ENCODE measurements at regions not wholly inside any gene's neighbourhood (a gene's known extent, or its start where the extent isn't known, plus 50 kb on each side); places are given as distances from the start of the nearest gene placed in this dataset.
A peak's percentile ranks its signal among the peaks of the same experiment; 100 is the strongest.

DNA sequence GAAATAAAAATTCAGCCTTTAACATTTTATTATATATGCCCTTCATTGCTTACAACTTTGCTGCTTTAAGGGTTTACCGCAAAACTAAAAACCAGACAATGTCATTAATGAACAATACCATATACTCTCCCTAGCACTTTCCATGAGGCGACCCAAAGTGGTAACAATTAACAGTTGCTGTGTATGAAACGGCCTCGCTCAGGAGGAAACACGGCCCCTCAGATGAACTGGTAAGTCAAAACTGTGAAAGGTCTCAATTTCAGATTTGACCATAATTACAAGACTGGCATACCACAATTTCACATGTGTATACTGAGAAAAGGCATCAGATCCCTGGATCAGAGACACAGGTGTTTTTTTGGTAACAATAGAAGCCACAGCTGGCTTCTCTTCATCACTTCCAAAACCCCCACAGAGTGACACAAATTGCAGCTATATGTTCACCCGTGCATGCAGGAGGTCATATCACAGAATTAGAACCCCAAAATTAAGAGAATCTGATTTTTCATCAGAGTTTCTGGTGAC is 611.9 kb upstream of the ADAMTS5 start:
- DNase-seq = no peak
- TF ChIP-seq, protein P1, sequence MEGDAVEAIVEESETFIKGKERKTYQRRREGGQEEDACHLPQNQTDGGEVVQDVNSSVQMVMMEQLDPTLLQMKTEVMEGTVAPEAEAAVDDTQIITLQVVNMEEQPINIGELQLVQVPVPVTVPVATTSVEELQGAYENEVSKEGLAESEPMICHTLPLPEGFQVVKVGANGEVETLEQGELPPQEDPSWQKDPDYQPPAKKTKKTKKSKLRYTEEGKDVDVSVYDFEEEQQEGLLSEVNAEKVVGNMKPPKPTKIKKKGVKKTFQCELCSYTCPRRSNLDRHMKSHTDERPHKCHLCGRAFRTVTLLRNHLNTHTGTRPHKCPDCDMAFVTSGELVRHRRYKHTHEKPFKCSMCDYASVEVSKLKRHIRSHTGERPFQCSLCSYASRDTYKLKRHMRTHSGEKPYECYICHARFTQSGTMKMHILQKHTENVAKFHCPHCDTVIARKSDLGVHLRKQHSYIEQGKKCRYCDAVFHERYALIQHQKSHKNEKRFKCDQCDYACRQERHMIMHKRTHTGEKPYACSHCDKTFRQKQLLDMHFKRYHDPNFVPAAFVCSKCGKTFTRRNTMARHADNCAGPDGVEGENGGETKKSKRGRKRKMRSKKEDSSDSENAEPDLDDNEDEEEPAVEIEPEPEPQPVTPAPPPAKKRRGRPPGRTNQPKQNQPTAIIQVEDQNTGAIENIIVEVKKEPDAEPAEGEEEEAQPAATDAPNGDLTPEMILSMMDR (IDR thresholded peaks at IDR 0.05; ENCODE audit: low read depth, low read length, missing control alignments) = no peak
- in situ Hi-C loops (cut with HindIII; ENCODE audit: low pct_ligation_motif_present, low sequenced_read_pairs) = no loop called here
- Histone ChIP-seq H3K27ac (no peak overlapping the region), H3K36me3 (replicated peaks) (no peaks in the 10 kb centered on the region), H3K4me3 (ENCODE audit: low read depth, low read length) (no peak overlapping the region), H3K27me3 (replicated peaks) (no peaks in the 10 kb centered on the region)

GRCh38 chr21:27572696-27573095 is 605.8 kb upstream of the ADAMTS5 start:
- in situ Hi-C loops (cut with HindIII; ENCODE audit: low pct_ligation_motif_present, low sequenced_read_pairs) = no loop called here
- Histone ChIP-seq H3K4me3 (ENCODE audit: low read depth, low read length) (no peak overlapping the region), H3K27me3 (replicated peaks) (no peaks in the 10 kb centered on the region), H3K27ac (peak overlapping the region; percentile 94), H3K36me3 (replicated peaks) (no peaks in the 10 kb centered on the region)
- DNase-seq = peak; percentile 55
- TF ChIP-seq, protein P1 (IDR thresholded peaks at IDR 0.05; ENCODE audit: low read depth, low read length, missing control alignments) = no peak

DNA sequence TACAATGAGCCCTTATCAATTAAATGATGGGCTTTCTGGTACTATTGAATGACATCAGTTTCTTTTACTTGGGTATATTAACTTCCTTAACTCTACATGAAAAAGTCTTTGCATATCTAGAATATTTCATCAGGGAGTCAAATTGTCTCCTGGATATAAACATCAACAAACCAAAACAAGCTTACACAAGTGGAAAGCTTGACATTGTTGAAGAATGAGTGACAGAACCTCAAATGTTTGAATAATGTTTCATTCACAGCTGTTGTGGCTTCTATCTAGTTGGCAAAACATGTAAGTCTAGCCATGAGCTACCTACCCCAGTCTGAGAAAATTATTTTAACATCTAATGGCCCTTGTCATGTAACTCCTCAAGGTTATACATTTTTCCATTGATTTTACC is 604.8 kb upstream of the ADAMTS5 start:
- peak overlapping the region; percentile 94 for H3K27ac ChIP-seq
- in situ Hi-C loops (cut with HindIII; ENCODE audit: low pct_ligation_motif_present, low sequenced_read_pairs) = no loop called here
- DNase-seq = peak; percentile 80
- no peak overlapping the region for H3K4me3 ChIP-seq (ENCODE audit: low read depth, low read length)
- H3K27me3 ChIP-seq (replicated peaks) = no peaks in the 10 kb centered on the region
- no peaks in the 10 kb centered on the region for H3K36me3 ChIP-seq (replicated peaks)
- TF ChIP-seq, protein P1 (IDR thresholded peaks at IDR 0.05; ENCODE audit: low read depth, low read length, missing control alignments) = no peak

DNA sequence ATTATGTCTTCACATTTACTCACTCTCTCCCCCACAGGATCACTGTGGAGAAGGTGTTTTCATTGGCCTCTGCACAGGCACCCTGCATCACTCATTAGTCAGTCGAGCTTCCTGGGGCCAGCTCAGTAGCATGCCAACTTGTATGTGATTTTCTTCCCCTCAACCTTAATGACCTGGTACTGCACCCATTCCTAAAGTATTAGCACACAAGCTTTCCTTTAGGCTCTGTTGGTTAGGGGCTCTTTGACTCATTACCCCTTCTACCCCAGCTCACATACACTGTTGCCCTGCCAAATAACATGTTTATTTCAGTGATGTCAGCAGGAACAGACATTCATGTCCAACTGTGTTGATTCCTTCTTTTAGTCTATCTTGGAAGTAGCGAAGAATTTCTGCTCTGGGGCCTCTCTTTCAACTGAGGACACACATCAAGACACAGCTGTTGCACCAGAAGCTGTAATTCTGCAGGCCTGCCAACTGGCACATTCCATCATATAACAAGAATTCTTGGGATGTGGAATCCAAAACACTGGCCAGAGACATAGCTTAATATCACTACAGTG is 603.5 kb upstream of the ADAMTS5 start:
- in situ Hi-C loops (cut with HindIII; ENCODE audit: low pct_ligation_motif_present, low sequenced_read_pairs) = no loop called here
- Histone ChIP-seq H3K4me3 (ENCODE audit: low read depth, low read length) (no peak overlapping the region), H3K36me3 (replicated peaks) (no peaks in the 10 kb centered on the region), H3K27ac (peak overlapping the region; percentile 94), H3K27me3 (replicated peaks) (no peaks in the 10 kb centered on the region)
- peak; percentile 92 for DNase-seq
- TF ChIP-seq, protein P1 (IDR thresholded peaks at IDR 0.05; ENCODE audit: low read depth, low read length, missing control alignments) = no peak

GRCh38 chr21:27569831-27570230 is 602.9 kb upstream of the ADAMTS5 start:
- TF ChIP-seq, protein P1 (IDR thresholded peaks at IDR 0.05; ENCODE audit: low read depth, low read length, missing control alignments) = no peak
- Histone ChIP-seq H3K4me3 (ENCODE audit: low read depth, low read length) (no peak overlapping the region), H3K36me3 (replicated peaks) (no peaks in the 10 kb centered on the region), H3K27ac (peak overlapping the region; percentile 94), H3K27me3 (replicated peaks) (no peaks in the 10 kb centered on the region)
- in situ Hi-C loops (cut with HindIII; ENCODE audit: low pct_ligation_motif_present, low sequenced_read_pairs) = no loop called here
- DNase-seq = no peak

- H3K27ac ChIP-seq = peak overlapping the region; percentile 94
- no peak overlapping the region for H3K4me3 ChIP-seq (ENCODE audit: low read depth, low read length)
- TF ChIP-seq, protein P1 (IDR thresholded peaks at IDR 0.05; ENCODE audit: low read depth, low read length, missing control alignments) = no peak
- no peak for DNase-seq
- in situ Hi-C loops (cut with HindIII; ENCODE audit: low pct_ligation_motif_present, low sequenced_read_pairs) = no loop called here
- H3K36me3 ChIP-seq (replicated peaks) = no peaks in the 10 kb centered on the region
- H3K27me3 ChIP-seq (replicated peaks) = no peaks in the 10 kb centered on the region
Observed at GRCh38 chr21:27569091-27569490, 602.2 kb upstream of the ADAMTS5 start.

All from brain microvascular endothelial cell (primary cell).